ELR (cell line): ENCODE measurements at regions not wholly inside any gene's neighbourhood (a gene's known extent, or its start where the extent isn't known, plus 50 kb on each side); places are given as distances from the start of the nearest gene placed in this dataset.
A peak's percentile ranks its signal among the peaks of the same experiment; 100 is the strongest.

Source experiments
- DNase-seq: peaks from one replicate; pipeline ENCODE4 v3.0.0-alpha.2; 2015; ENCODE audit warnings: low read depth

GRCh38 chr1:68551459-68551858 is 54.6 kb upstream of the DEPDC1 start:
- DNase-seq, result peak; percentile 77

- peak; percentile 32 for DNase-seq
These were observed 61.6 kb upstream of the DEPDC1 start for GRCh38 chr1:68558321-68559026.

GRCh38 chr1:68565923-68566322 is 69.0 kb upstream of the DEPDC1 start:
- DNase-seq, result no peak

- no peak for DNase-seq
These were observed 74.0 kb upstream of the DEPDC1 start for GRCh38 chr1:68570871-68571270.

- peak; percentile 15 for DNase-seq
These were observed 74.8 kb upstream of the DEPDC1 start for GRCh38 chr1:68571454-68572235.

- DNase-seq, result no peak
These were observed 88.5 kb upstream of the DEPDC1 start for GRCh38 chr1:68585351-68585750.

- DNase-seq, result no peak
These were observed 89.9 kb upstream of the DEPDC1 start for GRCh38 chr1:68586766-68587165.

- no peak for DNase-seq
These were observed 91.4 kb upstream of the DEPDC1 start for GRCh38 chr1:68588304-68588703.

GRCh38 chr1:68590473-68590872 is 93.6 kb upstream of the DEPDC1 start:
- peak; percentile 12 for DNase-seq

GRCh38 chr1:68594851-68595250 is 98.0 kb upstream of the DEPDC1 start:
- no peak for DNase-seq

GRCh38 chr1:68600049-68600661 is 103.3 kb upstream of the DEPDC1 start:
- DNase-seq, result peak; percentile 40

GRCh38 chr1:68608289-68608688 is 111.4 kb upstream of the DEPDC1 start:
- no peak for DNase-seq

GRCh38 chr1:68615312-68615711 is 118.4 kb upstream of the DEPDC1 start:
- no peak for DNase-seq

- no peak for DNase-seq
These were observed 121.1 kb upstream of the DEPDC1 start for GRCh38 chr1:68617942-68618341.

GRCh38 chr1:68620571-68620970 is 123.7 kb upstream of the DEPDC1 start:
- DNase-seq, result no peak

GRCh38 chr1:68623700-68624099 is 126.8 kb upstream of the DEPDC1 start:
- no peak for DNase-seq

- DNase-seq, result peak; percentile 67
These were observed 127.4 kb upstream of the DEPDC1 start for GRCh38 chr1:68624233-68624632.

GRCh38 chr1:68625624-68626023 is 128.7 kb upstream of the DEPDC1 start:
- DNase-seq, result no peak

GRCh38 chr1:68633141-68633919 is 136.4 kb upstream of the DEPDC1 start:
- no peak for DNase-seq

- DNase-seq, result no peak
These were observed 147.6 kb upstream of the DEPDC1 start for GRCh38 chr1:68644504-68644903.

GRCh38 chr1:68651115-68651514 is 154.2 kb upstream of the DEPDC1 start:
- no peak for DNase-seq

GRCh38 chr1:68653882-68654281 is 157.0 kb upstream of the DEPDC1 start:
- no peak for DNase-seq
